ENCODE measurements at regions not wholly inside any gene's neighbourhood (a gene's known extent, or its start where the extent isn't known, plus 50 kb on each side); places are given as distances from the start of the nearest gene placed in this dataset.

DNA sequence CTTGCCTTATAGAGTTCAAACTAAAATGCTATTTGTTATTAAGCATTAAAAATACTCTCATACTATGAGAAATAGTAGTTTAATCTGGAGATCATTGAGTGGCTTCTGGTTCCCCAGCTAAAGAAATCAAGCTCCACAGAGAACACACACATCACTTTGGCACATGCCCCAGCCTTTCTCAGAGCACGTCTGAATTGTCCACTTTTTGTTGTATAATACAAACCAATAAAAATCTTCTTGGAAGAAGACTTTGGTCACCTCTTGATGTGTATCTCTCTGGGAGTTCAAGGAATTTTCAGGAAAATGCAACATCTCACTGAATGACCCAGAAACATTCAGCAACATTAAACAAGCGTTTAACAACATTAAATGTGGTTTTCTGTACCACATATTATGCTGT, 413.9 kb downstream of the GALC start:
- no peak for DNase-seq (ENCODE audit: low read depth)
- H3K4me3 ChIP-seq (ENCODE audit: low read depth, low read length): no peak overlapping the region

DNA sequence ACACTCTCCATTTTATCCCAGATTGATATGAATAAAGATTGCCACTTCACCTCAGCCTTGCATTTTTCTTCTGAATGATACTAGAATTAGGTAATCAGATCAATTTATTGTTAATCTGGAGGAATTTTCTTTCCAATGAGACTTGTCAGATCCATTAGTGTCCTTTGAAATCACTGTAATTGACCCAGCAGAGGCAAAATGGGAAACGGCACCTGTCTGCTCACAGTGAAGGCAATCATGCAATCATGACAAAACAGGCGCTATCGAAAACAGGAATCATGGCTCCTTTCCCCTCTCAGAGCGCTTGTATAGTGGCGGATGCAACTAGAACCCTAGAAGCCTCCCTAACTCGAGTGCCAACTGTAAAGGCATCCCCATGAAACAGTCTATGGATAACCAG, 417.6 kb downstream of the GALC start:
- no peak for DNase-seq (ENCODE audit: low read depth)
- H3K4me3 ChIP-seq (ENCODE audit: low read depth, low read length): no peak overlapping the region
- TF ChIP-seq, protein P1, sequence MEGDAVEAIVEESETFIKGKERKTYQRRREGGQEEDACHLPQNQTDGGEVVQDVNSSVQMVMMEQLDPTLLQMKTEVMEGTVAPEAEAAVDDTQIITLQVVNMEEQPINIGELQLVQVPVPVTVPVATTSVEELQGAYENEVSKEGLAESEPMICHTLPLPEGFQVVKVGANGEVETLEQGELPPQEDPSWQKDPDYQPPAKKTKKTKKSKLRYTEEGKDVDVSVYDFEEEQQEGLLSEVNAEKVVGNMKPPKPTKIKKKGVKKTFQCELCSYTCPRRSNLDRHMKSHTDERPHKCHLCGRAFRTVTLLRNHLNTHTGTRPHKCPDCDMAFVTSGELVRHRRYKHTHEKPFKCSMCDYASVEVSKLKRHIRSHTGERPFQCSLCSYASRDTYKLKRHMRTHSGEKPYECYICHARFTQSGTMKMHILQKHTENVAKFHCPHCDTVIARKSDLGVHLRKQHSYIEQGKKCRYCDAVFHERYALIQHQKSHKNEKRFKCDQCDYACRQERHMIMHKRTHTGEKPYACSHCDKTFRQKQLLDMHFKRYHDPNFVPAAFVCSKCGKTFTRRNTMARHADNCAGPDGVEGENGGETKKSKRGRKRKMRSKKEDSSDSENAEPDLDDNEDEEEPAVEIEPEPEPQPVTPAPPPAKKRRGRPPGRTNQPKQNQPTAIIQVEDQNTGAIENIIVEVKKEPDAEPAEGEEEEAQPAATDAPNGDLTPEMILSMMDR (IDR thresholded peaks at IDR 0.05; ENCODE audit: control insufficient read depth, extremely low read depth, insufficient read depth): no peak

More for the DNA sequence above, 413.9 kb downstream of the GALC start:
- TF ChIP-seq, protein P1 (IDR thresholded peaks at IDR 0.05; ENCODE audit: control insufficient read depth, extremely low read depth, insufficient read depth): no peak

DNA sequence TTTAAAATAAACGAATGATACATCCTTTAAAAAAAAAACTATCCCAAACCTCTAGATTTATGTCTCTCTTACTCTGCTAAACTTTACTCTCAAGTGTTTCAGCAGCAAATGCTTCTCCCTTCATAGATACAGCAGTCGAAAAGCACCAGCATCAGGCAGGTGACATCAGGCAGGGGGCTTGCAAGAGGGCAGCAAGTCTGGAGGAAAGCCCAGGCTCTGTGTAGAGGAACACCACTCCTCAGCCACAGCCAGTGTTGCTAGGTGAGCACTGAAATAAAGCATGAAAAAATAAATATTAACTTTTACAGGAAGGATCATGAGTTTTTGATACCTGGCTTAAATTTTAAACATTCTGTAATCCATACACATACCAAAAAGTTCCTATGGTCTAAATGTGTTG, 419.4 kb downstream of the GALC start:
- TF ChIP-seq, protein P1 (IDR thresholded peaks at IDR 0.05; ENCODE audit: control insufficient read depth, extremely low read depth, insufficient read depth): no peak
- no peak for DNase-seq (ENCODE audit: low read depth)
- no peak overlapping the region for H3K4me3 ChIP-seq (ENCODE audit: low read depth, low read length)

DNA sequence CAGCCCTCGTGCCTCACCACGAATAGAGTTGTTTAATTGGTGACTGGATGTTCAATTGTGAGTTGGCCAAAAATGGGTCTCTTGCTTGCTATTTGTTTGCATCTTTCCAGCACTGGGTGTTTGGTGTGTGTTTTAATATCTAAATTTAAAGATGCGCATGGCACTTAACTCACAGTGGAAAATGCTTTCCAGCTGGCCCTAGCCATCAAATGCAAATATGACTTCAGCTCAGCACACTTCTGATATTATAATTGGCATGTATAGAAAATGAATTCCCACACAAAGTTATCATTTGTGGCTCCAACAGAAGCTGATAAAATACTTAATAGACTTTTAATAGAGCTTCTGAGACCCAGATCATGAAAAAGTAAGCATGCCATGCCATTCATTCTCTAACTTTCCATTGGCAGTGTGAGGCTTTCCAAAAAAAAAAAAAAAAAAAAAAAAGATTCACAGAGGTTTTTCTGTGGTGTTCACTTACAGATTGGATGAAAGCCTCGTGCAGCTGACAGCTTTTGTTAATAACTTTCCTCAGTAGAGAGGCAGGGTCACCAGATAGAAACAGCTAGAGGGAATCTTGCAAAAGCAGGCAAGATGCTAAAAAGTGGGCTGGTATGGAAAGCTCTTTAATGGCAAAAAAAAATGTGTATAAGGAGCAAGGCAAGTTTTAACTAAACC, 425.2 kb downstream of the GALC start:
- no peak overlapping the region for H3K4me3 ChIP-seq (ENCODE audit: low read depth, low read length)
- DNase-seq (ENCODE audit: low read depth): no peak
- TF ChIP-seq, protein P1 (IDR thresholded peaks at IDR 0.05; ENCODE audit: control insufficient read depth, extremely low read depth, insufficient read depth): no peak

DNA sequence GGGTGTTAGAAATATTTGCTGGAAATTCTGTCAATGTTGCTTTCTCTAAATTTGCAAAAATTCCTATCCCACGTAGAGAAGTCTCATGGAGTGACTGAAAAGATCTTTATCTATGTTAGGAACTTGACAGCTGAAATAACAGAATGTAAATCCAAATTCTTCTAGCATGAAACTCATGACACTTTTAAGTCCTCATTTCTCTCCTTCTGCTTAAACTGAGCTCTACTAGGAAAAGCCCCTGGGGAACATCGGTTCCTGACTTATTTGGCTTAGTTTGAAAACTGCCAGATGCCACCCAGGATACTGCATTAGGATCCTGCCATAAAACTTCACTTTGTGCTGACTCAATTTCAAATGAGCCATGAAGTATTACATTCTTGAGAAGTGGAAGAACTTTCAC, 426.0 kb downstream of the GALC start:
- H3K4me3 ChIP-seq (ENCODE audit: low read depth, low read length): no peak overlapping the region
- DNase-seq (ENCODE audit: low read depth): no peak
- TF ChIP-seq, protein P1 (IDR thresholded peaks at IDR 0.05; ENCODE audit: control insufficient read depth, extremely low read depth, insufficient read depth): no peak

DNA sequence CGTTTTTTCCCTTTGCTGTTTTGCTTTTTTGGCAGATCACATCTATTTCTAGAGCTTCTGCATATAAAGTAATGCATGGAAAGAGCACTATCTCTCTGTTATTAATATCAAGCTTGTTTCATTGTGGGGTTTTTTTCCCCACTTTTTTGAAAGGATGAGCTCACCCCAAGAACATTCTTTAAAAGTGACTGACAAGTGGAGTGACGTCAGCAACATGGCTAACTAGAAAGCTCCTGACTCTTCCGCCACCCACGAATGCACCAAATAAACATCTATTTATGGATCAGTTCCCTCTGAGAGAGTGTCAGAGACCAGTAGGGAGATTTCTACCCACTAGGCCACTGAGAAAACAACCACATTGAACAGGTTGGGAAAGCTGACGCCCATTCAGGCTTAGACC, 445.4 kb downstream of the GALC start:
- TF ChIP-seq, protein P1 (IDR thresholded peaks at IDR 0.05; ENCODE audit: control insufficient read depth, extremely low read depth, insufficient read depth): no peak
- DNase-seq (ENCODE audit: low read depth): no peak
- no peak overlapping the region for H3K4me3 ChIP-seq (ENCODE audit: low read depth, low read length)

DNA sequence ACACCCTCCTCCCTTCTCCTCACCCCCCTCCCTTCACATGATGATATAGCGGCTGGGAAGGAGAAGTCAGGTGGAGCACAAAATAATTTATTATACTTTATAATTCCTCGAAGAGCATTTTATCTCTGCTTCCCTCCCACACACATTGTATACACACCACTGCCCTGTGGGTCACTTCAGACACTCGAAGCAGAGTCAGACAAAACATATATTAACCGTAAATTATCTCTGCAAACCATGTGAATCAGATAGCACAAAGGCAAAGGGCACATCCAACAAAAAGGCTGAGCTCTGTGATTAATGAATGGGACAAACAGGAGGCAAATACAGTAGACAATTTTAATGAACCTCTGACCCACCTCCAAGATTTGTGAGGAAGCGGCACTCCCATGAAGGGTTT, 450.7 kb downstream of the GALC start:
- TF ChIP-seq, protein P1 (IDR thresholded peaks at IDR 0.05; ENCODE audit: control insufficient read depth, extremely low read depth, insufficient read depth): no peak
- no peak overlapping the region for H3K4me3 ChIP-seq (ENCODE audit: low read depth, low read length)
- DNase-seq (ENCODE audit: low read depth): no peak
